Fibroblast of villous mesenchyme (primary cell): ENCODE measurements at regions not wholly inside any gene's neighbourhood (a gene's known extent, or its start where the extent isn't known, plus 50 kb on each side); places are given as distances from the start of the nearest gene placed in this dataset.

ENCODE experiments used
- DNase-seq: peaks from one replicate; pipeline ENCODE4 v3.0.0-alpha.2; 2010; ENCODE audit warnings: low read depth
- H3K4me3 ChIP-seq: 2 replicates; pipeline ENCODE4 v1.5.1; 2011; ENCODE audit warnings: low read depth, mild to moderate bottlenecking, low read length
- CTCF ChIP-seq: IDR thresholded peaks from 2 replicates; pipeline ENCODE4 v1.5.1; 2012; ENCODE audit warnings: low read depth, mild to moderate bottlenecking, low read length; ENCODE audit not compliant: insufficient read depth

GRCh38 chr6:1491591-1492319 is 102.4 kb downstream of the FOXF2 start:
- DNase-seq: no peak
- TF ChIP-seq CTCF: no peak
- H3K4me3 ChIP-seq: no peak overlapping the region

DNA sequence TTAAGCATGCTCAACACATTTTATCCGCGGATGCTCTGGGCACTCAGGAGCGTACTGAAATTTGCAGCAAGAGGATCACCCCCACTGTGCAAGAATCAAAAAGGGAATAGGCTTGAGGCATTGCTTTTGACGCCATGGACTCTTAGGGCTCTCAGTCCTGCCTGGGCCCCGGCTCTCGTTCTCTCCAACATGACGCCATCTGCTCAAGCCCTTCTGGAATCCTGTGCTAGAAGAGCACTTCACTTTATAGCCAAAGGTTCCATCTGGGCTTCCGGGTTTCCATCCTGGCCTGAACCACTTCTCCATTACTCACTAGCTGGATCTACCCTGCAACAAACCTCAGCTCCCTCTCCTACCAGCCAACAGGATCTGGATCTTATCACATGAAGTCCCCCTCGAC is 105.3 kb downstream of the FOXF2 start:
- H3K4me3 ChIP-seq: no peak overlapping the region
- no peak for DNase-seq
- no peak for TF ChIP-seq CTCF

- TF ChIP-seq CTCF: no peak
- DNase-seq: no peak
- H3K4me3 ChIP-seq: no peak overlapping the region
Measured at GRCh38 chr6:1495344-1495743, 106.0 kb downstream of the FOXF2 start.

DNA sequence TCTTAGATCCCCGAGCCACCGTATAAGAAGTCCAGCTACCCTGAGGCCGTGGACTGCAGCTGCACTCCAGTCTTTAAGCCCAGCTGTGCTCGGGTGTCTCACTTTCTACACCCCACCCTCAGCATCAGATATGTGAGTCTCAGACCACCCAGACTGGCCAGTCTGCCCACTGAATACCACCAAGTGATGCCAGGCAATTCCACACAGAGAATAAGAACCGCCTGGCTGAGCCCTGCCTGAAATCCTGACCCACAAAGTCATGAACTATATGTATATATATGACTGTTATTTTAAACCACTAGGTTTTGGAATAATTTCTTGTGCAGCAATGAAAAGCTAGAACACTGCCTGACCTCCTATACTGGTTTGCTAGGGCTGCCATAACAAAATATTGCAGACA is 106.7 kb downstream of the FOXF2 start:
- DNase-seq: no peak
- TF ChIP-seq CTCF: no peak
- H3K4me3 ChIP-seq: no peak overlapping the region

DNA sequence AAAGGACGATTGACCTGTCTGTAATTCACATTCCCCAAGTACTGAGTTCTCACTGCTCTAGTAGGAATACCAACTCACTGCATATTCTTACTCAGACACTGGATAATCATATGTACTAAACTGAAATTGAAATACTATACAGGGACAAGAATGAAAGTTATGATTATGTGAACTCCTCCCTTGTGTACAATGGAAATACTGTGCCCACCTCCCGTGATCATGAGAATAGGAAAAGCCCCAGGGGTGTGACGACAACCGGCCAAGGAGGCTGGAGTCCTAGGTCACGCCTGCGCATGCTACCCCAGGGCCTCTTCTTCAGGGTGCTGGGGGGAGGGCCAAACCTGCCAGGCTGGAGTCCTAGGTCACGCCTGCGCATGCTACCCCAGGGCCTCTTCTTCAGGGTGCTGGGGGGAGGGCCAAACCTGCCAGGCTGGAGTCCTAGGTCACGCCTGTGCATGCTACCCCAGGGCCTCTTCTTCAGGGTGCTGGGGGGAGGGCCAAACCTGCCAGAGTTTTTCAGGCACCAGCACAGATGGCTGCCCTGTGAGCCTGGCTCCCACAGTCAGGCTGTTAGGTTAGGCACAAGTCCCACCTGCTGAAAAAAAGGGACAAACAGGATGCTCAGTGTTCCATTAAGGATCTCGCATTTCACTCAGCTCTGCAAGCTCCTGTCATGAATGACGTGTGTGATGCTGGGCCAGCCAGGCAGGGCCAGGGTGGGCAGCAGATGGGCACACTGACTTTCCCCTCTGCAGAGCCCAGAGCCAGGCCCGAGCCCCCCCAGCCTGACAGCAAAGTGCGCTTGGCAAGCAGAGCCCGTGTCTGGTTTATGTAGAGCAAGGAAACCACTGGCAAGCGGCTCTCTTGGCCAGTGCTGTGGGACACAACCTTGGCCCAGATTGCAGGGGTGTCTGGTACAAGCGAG is 107.7 kb downstream of the FOXF2 start:
- no peak for DNase-seq
- TF ChIP-seq CTCF: no peak
- no peak overlapping the region for H3K4me3 ChIP-seq

GRCh38 chr6:1497761-1498105 is 108.4 kb downstream of the FOXF2 start:
- no peak overlapping the region for H3K4me3 ChIP-seq
- no peak for DNase-seq
- TF ChIP-seq CTCF: no peak
